PC-3 (cell line): ENCODE measurements at regions not wholly inside any gene's neighbourhood (a gene's known extent, or its start where the extent isn't known, plus 50 kb on each side); places are given as distances from the start of the nearest gene placed in this dataset.

Source experiments
- ATAC-seq: fragments of 200-7000 bp; cut with Tn5 transposase; 2 replicates; pipeline ENCODE4 v1.9.1; 2020; ENCODE audit warnings: mild to moderate bottlenecking, moderate library complexity
- BruUV-seq: library from RNA; stranded (reverse); fragments of 400-500 nt; replicated peaks from 2 replicates; lab custom pipeline; 2021; lab: Mats Ljungman, UMichigan
- CTCF ChIA-PET: fragments of 300-600 bp; sonication (Branson Sonifier 250); formaldehyde crosslinking; loops from one replicate; lab custom pipeline; 2022; ENCODE audit warnings: antibody characterized with exemption; lab: Charles Lee
- POLR2A ChIA-PET: fragments of 300-600 bp; sonication (Branson Sonifier 250); formaldehyde crosslinking; loops from one replicate; lab custom pipeline; 2022; ENCODE audit warnings: antibody characterized with exemption; ENCODE audit not compliant: unreplicated experiment; lab: Charles Lee
- DNase-seq: peaks from one replicate; pipeline ENCODE4 v3.0.0-alpha.2; 2015
- H2AFZ ChIP-seq: fragments of 300-600 bp; sonication (generic); 2 replicates; pipeline ENCODE4 v1.6.0; 2016; ENCODE audit warnings: antibody characterized with exemption, low read length
- H3F3A ChIP-seq: fragments of 300-600 bp; sonication (generic); one replicate; pipeline ENCODE4 v1.6.0; 2017; ENCODE audit warnings: antibody characterized with exemption, low read length, control low read depth, mild to moderate bottlenecking; ENCODE audit not compliant: unreplicated experiment
- H3K27ac ChIP-seq: fragments of 300-600 bp; sonication (generic); 2 replicates; pipeline ENCODE4 v1.5.1; 2016; ENCODE audit warnings: mild to moderate bottlenecking, low read length
- H3K27me3 ChIP-seq: fragments of 300-600 bp; sonication (generic); 2 replicates; pipeline ENCODE4 v1.6.1; 2016; ENCODE audit warnings: low read length, mixed read lengths
- H3K36me3 ChIP-seq: fragments of 300-600 bp; sonication (generic); 2 replicates; pipeline ENCODE4 v1.6.1; 2016; ENCODE audit warnings: low read depth, mixed run types, low read length, mixed read lengths
- H3K4me1 ChIP-seq: fragments of 300-600 bp; sonication (generic); 2 replicates; pipeline ENCODE4 v1.5.1; 2016; ENCODE audit warnings: low read length; ENCODE audit not compliant: insufficient read depth
- H3K4me2 ChIP-seq: fragments of 300-600 bp; sonication (generic); 2 replicates; pipeline ENCODE4 v1.6.0; 2016; ENCODE audit warnings: low read length
- H3K4me3 ChIP-seq: fragments of 300-600 bp; sonication (generic); 2 replicates; pipeline ENCODE4 v1.5.1; 2016; ENCODE audit warnings: mild to moderate bottlenecking, low read length, mixed read lengths
- H3K79me2 ChIP-seq: fragments of 300-600 bp; sonication (generic); 2 replicates; pipeline ENCODE4 v1.6.1; 2017; ENCODE audit warnings: low read length, mixed read lengths
- H3K9ac ChIP-seq: fragments of 300-600 bp; sonication (generic); 2 replicates; pipeline ENCODE4 v1.6.0; 2016; ENCODE audit warnings: mild to moderate bottlenecking, low read length
- H3K9me2 ChIP-seq: fragments of 300-600 bp; sonication (generic); replicated peaks from 2 replicates; pipeline ENCODE4 v1.6.1; 2016; ENCODE audit warnings: mixed run types, low read length, mixed read lengths
- H3K9me3 ChIP-seq: fragments of 300-600 bp; sonication (generic); 2 replicates; pipeline ENCODE4 v1.6.1; 2016; ENCODE audit warnings: low read length, mixed read lengths
- H4K20me1 ChIP-seq: fragments of 300-600 bp; sonication (generic); 2 replicates; pipeline ENCODE4 v1.6.1; 2016; ENCODE audit warnings: low read length, mixed read lengths
- EZH2 ChIP-seq: fragments of 300-600 bp; sonication (generic); IDR thresholded peaks from one replicate; pipeline ENCODE4 v1.6.1; 2017; ENCODE audit warnings: antibody characterized with exemption, mild to moderate bottlenecking, low read length; ENCODE audit not compliant: unreplicated experiment
- EZH2phosphoT487 ChIP-seq: fragments of 300-600 bp; sonication (generic); IDR thresholded peaks from 2 replicates; pipeline ENCODE4 v1.6.1; 2018; ENCODE audit warnings: mild to moderate bottlenecking, antibody characterized with exemption, low read length, borderline replicate concordance
- intact Hi-C: fragments of 100-400 bp; cut with micrococcal nuclease; formaldehyde crosslinking; loops from 2 replicates; pipeline ENCODE4 v1.9.0; 2023
- TF ChIP-seq, protein P1 (sequence below): fragments of 300-600 bp; sonication (generic); conservative IDR thresholded peaks from 2 replicates; pipeline ENCODE4 v1.5.1; 2017; ENCODE audit warnings: antibody characterized with exemption, low read depth, mild to moderate bottlenecking, low read length

DNA sequence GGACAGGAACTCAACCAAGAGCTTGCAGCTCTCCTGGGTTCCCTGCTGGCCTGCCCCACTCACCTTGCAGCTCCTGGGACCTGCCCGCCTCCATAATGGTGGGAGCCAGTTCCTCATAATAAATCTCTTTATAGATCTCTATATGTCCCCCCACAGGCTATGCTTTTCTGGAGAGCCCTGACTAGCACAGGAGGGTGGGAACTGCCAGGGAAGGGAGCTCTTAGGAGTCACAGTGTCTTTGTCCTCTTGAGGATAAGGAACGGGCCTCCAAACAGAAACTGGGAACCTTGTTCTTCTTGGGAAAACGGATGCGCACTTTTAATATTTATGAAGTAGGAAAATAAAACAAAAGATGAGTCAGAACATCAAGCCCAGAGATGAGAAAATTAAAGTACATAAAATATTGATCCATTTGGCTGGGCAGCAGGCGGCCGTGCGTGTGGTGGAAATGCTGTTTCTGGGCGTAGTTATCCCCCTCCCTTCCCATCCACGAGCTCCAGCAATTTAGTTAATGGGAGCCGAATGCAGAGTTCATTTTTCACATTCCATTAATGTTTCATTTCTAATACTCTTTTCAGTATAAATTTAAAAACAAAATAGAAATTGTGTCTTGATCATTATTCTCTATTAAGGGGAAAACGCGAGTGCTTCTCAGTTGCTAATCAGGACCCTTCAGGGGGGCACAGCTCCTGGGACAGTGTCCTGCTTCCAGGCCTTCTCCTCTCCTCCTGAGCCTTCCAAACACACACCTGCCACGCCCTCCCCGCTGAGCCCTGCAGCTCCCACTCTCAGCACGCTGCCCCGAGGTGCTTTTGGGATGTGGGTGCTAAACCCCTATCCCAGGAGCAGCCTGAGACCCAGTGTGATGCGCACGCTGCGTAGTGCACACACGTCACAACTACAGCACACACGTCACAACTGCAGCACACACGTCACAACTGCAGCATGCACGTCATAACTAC, 323.3 kb upstream of the AJAP1 start:
- CTCF ChIA-PET: no interaction called here
- no TSS peak for BruUV-seq
- intact Hi-C loops: no loop called here

DNA sequence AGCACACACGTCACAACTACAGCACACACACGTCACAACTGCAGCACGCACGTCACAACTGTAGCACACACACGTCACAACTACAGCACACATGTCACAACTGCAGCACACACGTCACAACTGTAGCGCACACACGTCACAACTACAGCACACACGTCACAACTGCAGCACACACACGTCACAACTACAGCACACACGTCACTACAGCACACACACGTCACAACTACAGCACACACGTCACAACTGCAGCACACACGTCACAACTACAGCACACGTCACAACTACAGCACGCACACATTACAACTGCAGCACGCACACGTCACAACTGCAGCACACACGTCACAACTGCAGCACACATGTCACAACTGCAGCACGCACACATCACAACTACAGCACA, 322.6 kb upstream of the AJAP1 start:
- Histone ChIP-seq H4K20me1 (no peaks in the 10 kb centered on the region), H3K79me2 (no peaks in the 10 kb centered on the region), H3K27me3 (peaks cover 6% of the 10 kb centered on the region; the same call in 1 of the 2 replicates), H3K36me3 (no peaks in the 10 kb centered on the region), H3K9me3 (peaks cover 12% of the 10 kb centered on the region; the same call in 1 of the 2 replicates), H3K27ac (no peak overlapping the region), H3K4me2 (no peak overlapping the region), H3K9me2 (no peaks in the 10 kb centered on the region), H3K4me1 (no peaks in the 10 kb centered on the region), H2AFZ (no peak overlapping the region), H3K4me3 (no peak overlapping the region), H3K9ac (no peak overlapping the region), H3F3A (no peaks in the 10 kb centered on the region)
- CTCF ChIA-PET: no interaction called here
- ATAC-seq (no peak), DNase-seq (no peak)
- POLR2A ChIA-PET: no interaction called here
- TF ChIP-seq EZH2phosphoT487 (no peak), EZH2 (no peak)
- TF ChIP-seq, protein P1, sequence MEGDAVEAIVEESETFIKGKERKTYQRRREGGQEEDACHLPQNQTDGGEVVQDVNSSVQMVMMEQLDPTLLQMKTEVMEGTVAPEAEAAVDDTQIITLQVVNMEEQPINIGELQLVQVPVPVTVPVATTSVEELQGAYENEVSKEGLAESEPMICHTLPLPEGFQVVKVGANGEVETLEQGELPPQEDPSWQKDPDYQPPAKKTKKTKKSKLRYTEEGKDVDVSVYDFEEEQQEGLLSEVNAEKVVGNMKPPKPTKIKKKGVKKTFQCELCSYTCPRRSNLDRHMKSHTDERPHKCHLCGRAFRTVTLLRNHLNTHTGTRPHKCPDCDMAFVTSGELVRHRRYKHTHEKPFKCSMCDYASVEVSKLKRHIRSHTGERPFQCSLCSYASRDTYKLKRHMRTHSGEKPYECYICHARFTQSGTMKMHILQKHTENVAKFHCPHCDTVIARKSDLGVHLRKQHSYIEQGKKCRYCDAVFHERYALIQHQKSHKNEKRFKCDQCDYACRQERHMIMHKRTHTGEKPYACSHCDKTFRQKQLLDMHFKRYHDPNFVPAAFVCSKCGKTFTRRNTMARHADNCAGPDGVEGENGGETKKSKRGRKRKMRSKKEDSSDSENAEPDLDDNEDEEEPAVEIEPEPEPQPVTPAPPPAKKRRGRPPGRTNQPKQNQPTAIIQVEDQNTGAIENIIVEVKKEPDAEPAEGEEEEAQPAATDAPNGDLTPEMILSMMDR: no peak
- BruUV-seq: no TSS peak
- intact Hi-C loops: no loop called here

More for the DNA sequence above, 323.3 kb upstream of the AJAP1 start:
- ATAC-seq (no peak), DNase-seq (no peak)
- no peaks in the 10 kb centered on the region for H3K9me2 ChIP-seq
- H3K9ac ChIP-seq: no peak overlapping the region
- POLR2A ChIA-PET: no interaction called here
- peaks cover 6% of the 10 kb centered on the region; the same call in 1 of the 2 replicates for H3K27me3 ChIP-seq
- no peaks in the 10 kb centered on the region for H3K79me2 ChIP-seq
- no peaks in the 10 kb centered on the region for H3F3A ChIP-seq
- no peak overlapping the region for H3K4me2 ChIP-seq
- H3K36me3 ChIP-seq: no peaks in the 10 kb centered on the region
- TF ChIP-seq EZH2phosphoT487 (no peak), EZH2 (no peak)
- TF ChIP-seq, protein P1: no peak
- peaks cover 7% of the 10 kb centered on the region; the same call in 1 of the 2 replicates for H3K9me3 ChIP-seq
- H3K4me1 ChIP-seq: no peaks in the 10 kb centered on the region
- no peak overlapping the region for H3K27ac ChIP-seq
- H4K20me1 ChIP-seq: no peaks in the 10 kb centered on the region
- no peak overlapping the region for H2AFZ ChIP-seq
- no peak overlapping the region for H3K4me3 ChIP-seq

- POLR2A ChIA-PET: no interaction called here
- H2AFZ ChIP-seq: no peak overlapping the region
- no peaks in the 10 kb centered on the region for H3K36me3 ChIP-seq
- TF ChIP-seq, protein P1: no peak
- TF ChIP-seq EZH2phosphoT487 (no peak), EZH2 (no peak)
- H3K27ac ChIP-seq: no peak overlapping the region
- ATAC-seq: no peak
- H3K27me3 ChIP-seq: no peaks in the 10 kb centered on the region
- no peak overlapping the region for H3K4me3 ChIP-seq
- BruUV-seq: no TSS peak
- H3K9me2 ChIP-seq: no peaks in the 10 kb centered on the region
- H3K4me2 ChIP-seq: no peak overlapping the region
- H3K9me3 ChIP-seq: peaks cover 23% of the 10 kb centered on the region; the same call in 1 of the 2 replicates
- intact Hi-C loops: no loop called here
- no peaks in the 10 kb centered on the region for H3F3A ChIP-seq
- CTCF ChIA-PET: no interaction called here
- no peak overlapping the region for H3K9ac ChIP-seq
- no peaks in the 10 kb centered on the region for H4K20me1 ChIP-seq
- H3K79me2 ChIP-seq: no peaks in the 10 kb centered on the region
- DNase-seq: no peak
- no peaks in the 10 kb centered on the region for H3K4me1 ChIP-seq
Observed at GRCh38 chr1:4336507-4336906, 317.9 kb upstream of the AJAP1 start.
